Prostate gland (tissue), 2 donors: ENCODE measurements at regions not wholly inside any gene's neighbourhood (a gene's known extent, or its start where the extent isn't known, plus 50 kb on each side); places are given as distances from the start of the nearest gene placed in this dataset.

Experiments used
- POLR2A ChIP-seq: fragments of 450-650 bp; IDR thresholded peaks from one replicate; pipeline ENCODE4 v1.6.1; 2016; ENCODE audit warnings: antibody characterized with exemption, mild to moderate bottlenecking
- POLR2AphosphoS5 ChIP-seq: sonication (generic); formaldehyde crosslinking; IDR thresholded peaks from one replicate; pipeline ENCODE4 v1.6.1; 2017; ENCODE audit warnings: antibody characterized with exemption
- TF ChIP-seq, protein P1 (sequence below), 4 experiments: fragments of 200-600 bp in 2 of 4; fragments of 450-650 bp in 2 of 4; sonication (generic) in 2 of 4; IDR thresholded peaks; 1 replicate in 3 of 4; 2 replicates in 1 of 4; pipeline ENCODE4 v1.5.1; 2016 to 2019; ENCODE audit warnings: antibody characterized with exemption in 4 of 4, mild to moderate bottlenecking in 2 of 4, moderate library complexity in 2 of 4

- TF ChIP-seq POLR2AphosphoS5 (no peak), POLR2A (no peak)
- TF ChIP-seq, protein P1, sequence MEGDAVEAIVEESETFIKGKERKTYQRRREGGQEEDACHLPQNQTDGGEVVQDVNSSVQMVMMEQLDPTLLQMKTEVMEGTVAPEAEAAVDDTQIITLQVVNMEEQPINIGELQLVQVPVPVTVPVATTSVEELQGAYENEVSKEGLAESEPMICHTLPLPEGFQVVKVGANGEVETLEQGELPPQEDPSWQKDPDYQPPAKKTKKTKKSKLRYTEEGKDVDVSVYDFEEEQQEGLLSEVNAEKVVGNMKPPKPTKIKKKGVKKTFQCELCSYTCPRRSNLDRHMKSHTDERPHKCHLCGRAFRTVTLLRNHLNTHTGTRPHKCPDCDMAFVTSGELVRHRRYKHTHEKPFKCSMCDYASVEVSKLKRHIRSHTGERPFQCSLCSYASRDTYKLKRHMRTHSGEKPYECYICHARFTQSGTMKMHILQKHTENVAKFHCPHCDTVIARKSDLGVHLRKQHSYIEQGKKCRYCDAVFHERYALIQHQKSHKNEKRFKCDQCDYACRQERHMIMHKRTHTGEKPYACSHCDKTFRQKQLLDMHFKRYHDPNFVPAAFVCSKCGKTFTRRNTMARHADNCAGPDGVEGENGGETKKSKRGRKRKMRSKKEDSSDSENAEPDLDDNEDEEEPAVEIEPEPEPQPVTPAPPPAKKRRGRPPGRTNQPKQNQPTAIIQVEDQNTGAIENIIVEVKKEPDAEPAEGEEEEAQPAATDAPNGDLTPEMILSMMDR (IDR thresholded peaks at IDR 0.05) = no peak
These were observed 154.4 kb upstream of the RARB start for GRCh38 chr3:25273582-25274171.
